ENCODE measurements at regions not wholly inside any gene's neighbourhood (a gene's known extent, or its start where the extent isn't known, plus 50 kb on each side); places are given as distances from the start of the nearest gene placed in this dataset.

DNA sequence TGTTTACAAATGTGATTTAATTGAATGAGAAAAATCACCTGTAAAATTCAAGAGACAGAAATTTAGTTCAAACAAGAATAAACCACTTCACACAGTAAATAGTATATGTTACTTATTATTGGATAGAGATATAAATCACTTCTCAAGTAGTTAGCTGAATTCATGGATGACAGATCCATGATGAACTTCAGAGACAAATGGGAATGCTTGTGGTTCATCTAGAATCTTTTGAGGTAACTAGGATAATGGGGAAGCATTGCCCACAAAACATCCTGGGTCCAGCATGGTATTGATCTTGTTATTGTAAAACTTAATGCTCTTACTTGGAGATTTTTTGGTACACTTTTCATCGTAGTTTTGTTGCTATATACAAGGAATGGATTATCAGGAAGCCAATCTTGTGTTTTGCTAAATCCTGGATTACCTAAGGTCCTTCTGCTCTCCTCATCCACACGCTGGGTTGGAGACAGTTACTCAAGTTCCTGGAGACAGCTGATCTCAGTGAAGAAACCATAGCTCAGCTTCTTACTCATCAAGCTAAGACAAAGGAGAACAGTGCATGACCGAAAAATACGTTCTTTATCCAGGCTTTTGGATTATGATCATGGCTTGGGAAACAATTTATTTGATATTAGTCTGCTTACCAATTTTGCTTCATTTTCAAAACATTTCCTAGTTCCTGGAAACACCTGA, 142.5 kb upstream of the PREP start:
- H3K27me3 Mint-ChIP-seq (ENCODE audit: low read depth in 3 of 3), result peaks cover 2 to 17% (median 4%) of the 10 kb centered on the region in 3 donors
- intact Hi-C loops (cut with micrococcal nuclease), result no loop called here
- H3K27ac Mint-ChIP-seq, result no peak overlapping the region
- H3K27ac ChIP-seq (ENCODE audit: low read depth in 1 of 2, low read length in 2 of 2), result no peak overlapping the region
- H3K4me1 Mint-ChIP-seq, result no peaks in the 10 kb centered on the region
- H3K4me3 ChIP-seq (replicated peaks in 1 of 3; ENCODE audit: low read depth in 2 of 3, low read length in 3 of 3), result no peak overlapping the region
- H3K9ac ChIP-seq (ENCODE audit: insufficient read depth, low read length, poor library complexity, severe bottlenecking), result no peak overlapping the region
- no peak overlapping the region for H2AFZ ChIP-seq (ENCODE audit: insufficient read depth, low read depth, low read length, poor library complexity, severe bottlenecking)
- H4K20me1 ChIP-seq (ENCODE audit: insufficient read depth, low read length), result no peaks in the 10 kb centered on the region
- no peak overlapping the region for H3K4me2 ChIP-seq (replicated peaks; ENCODE audit: extremely low read depth, low read length, poor library complexity, severe bottlenecking)
- no peaks in the 10 kb centered on the region for H3K79me2 ChIP-seq (ENCODE audit: insufficient read depth, low read length)
- peaks cover 0 to 2% (median 0%) of the 10 kb centered on the region in 7 donors for H3K9me3 Mint-ChIP-seq
- H3K27me3 ChIP-seq (ENCODE audit: control insufficient read depth in 2 of 2, insufficient read depth in 2 of 2, low read length in 2 of 2), result peaks cover 0 to 2% of the 10 kb centered on the region in 2 donors
- no peak for DNase-seq
- no peaks in the 10 kb centered on the region for H3K36me3 Mint-ChIP-seq
- H3K4me1 ChIP-seq (ENCODE audit: control insufficient read depth in 1 of 2, insufficient read depth in 2 of 2, low read length in 2 of 2), result no peaks in the 10 kb centered on the region
- H3K36me3 ChIP-seq (replicated peaks in 1 of 2; ENCODE audit: control insufficient read depth in 1 of 2, insufficient read depth in 2 of 2, low read length in 2 of 2), result no peaks in the 10 kb centered on the region
- H3K9me3 ChIP-seq (replicated peaks in 1 of 2; ENCODE audit: control insufficient read depth in 1 of 2, insufficient read depth in 1 of 2, low read length in 2 of 2), result no peaks in the 10 kb centered on the region
- TF ChIP-seq, protein P1, sequence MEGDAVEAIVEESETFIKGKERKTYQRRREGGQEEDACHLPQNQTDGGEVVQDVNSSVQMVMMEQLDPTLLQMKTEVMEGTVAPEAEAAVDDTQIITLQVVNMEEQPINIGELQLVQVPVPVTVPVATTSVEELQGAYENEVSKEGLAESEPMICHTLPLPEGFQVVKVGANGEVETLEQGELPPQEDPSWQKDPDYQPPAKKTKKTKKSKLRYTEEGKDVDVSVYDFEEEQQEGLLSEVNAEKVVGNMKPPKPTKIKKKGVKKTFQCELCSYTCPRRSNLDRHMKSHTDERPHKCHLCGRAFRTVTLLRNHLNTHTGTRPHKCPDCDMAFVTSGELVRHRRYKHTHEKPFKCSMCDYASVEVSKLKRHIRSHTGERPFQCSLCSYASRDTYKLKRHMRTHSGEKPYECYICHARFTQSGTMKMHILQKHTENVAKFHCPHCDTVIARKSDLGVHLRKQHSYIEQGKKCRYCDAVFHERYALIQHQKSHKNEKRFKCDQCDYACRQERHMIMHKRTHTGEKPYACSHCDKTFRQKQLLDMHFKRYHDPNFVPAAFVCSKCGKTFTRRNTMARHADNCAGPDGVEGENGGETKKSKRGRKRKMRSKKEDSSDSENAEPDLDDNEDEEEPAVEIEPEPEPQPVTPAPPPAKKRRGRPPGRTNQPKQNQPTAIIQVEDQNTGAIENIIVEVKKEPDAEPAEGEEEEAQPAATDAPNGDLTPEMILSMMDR (IDR thresholded peaks at IDR 0.05), result no peak
- WGBS (ENCODE audit: insufficient coverage), result no CpG with 5 or more reads among the region's 4 CpGs
- H3K4me3 Mint-ChIP-seq, result no peak overlapping the region

DNA sequence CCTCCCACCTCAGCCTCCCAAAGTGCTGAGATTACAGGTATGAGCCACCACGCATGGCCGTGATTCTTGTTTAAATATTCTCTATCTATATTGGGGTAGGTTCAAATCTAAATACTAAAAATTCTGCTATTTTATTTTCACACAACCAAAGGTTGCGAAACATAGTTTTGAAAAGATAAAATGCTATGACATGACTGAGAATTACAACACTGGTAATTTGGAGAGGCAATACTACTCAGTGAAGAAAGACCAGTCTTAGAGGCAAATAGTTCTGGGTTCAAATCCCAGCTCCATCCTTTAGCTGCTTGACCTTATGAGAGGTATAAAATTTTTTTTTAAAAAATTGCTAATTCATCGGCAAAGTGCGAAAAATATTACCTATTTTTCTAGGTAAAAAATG, 137.0 kb upstream of the PREP start:
- WGBS (ENCODE audit: insufficient coverage), result no CpG with 5 or more reads among the region's 5 CpGs
- no peaks in the 10 kb centered on the region for H3K4me1 Mint-ChIP-seq
- peaks cover 0 to 2% (median 0%) of the 10 kb centered on the region in 7 donors for H3K9me3 Mint-ChIP-seq
- Histone ChIP-seq H2AFZ (ENCODE audit: insufficient read depth, low read depth, low read length, poor library complexity, severe bottlenecking) (no peak overlapping the region), H3K4me3 (replicated peaks in 1 of 3; ENCODE audit: low read depth in 2 of 3, low read length in 3 of 3) (no peak overlapping the region), H3K4me2 (replicated peaks; ENCODE audit: extremely low read depth, low read length, poor library complexity, severe bottlenecking) (no peak overlapping the region), H3K4me1 (ENCODE audit: control insufficient read depth in 1 of 2, insufficient read depth in 2 of 2, low read length in 2 of 2) (no peaks in the 10 kb centered on the region), H4K20me1 (ENCODE audit: insufficient read depth, low read length) (no peaks in the 10 kb centered on the region), H3K27me3 (ENCODE audit: control insufficient read depth in 2 of 2, insufficient read depth in 2 of 2, low read length in 2 of 2) (no peaks in the 10 kb centered on the region), H3K9me3 (replicated peaks in 1 of 2; ENCODE audit: control insufficient read depth in 1 of 2, insufficient read depth in 1 of 2, low read length in 2 of 2) (no peaks in the 10 kb centered on the region), H3K27ac (ENCODE audit: low read depth in 1 of 2, low read length in 2 of 2) (no peak overlapping the region), H3K36me3 (replicated peaks in 1 of 2; ENCODE audit: control insufficient read depth in 1 of 2, insufficient read depth in 2 of 2, low read length in 2 of 2) (no peaks in the 10 kb centered on the region), H3K79me2 (ENCODE audit: insufficient read depth, low read length) (no peaks in the 10 kb centered on the region), H3K9ac (ENCODE audit: insufficient read depth, low read length, poor library complexity, severe bottlenecking) (no peak overlapping the region)
- H3K36me3 Mint-ChIP-seq, result no peaks in the 10 kb centered on the region
- TF ChIP-seq, protein P1 (IDR thresholded peaks at IDR 0.05), result no peak
- H3K4me3 Mint-ChIP-seq, result no peak overlapping the region
- H3K27me3 Mint-ChIP-seq (ENCODE audit: low read depth in 3 of 3), result peaks cover 0 to 6% (median 0%) of the 10 kb centered on the region in 3 donors
- intact Hi-C loops (cut with micrococcal nuclease), result no loop called here
- H3K27ac Mint-ChIP-seq, result no peak overlapping the region
- no peak for DNase-seq
